ENCODE measurements at regions not wholly inside any gene's neighbourhood (a gene's known extent, or its start where the extent isn't known, plus 50 kb on each side); places are given as distances from the start of the nearest gene placed in this dataset.

DNA sequence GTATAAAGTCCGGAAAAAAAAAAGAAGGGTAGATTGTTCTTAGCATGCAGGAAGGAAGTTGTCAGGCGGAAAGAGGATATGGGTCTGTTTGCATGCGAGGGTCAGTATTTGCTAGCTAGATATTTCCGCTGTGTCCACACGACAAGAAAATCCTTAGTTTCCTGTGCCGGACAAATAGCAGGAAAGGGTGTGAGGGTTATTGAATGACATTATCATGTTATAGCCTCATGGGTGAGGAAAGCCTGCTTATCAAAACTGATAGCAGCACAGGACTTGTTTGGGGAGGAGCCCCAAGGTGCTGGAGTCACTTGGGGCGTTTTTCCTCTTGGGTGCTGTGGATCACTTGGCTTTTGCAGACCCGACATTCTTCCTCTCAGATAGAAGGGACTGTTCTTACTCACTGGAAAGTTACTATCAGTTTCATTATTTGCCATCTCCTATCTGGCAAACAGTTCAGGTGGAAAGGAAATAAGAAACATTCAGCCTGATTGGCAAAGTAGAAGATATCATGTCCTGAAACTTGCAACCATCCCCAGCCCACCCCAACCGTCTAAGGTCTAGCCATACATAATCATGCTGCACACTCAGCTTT, 127.2 kb upstream of the DPH6 start:
- TF ChIP-seq CTCF (IDR thresholded peaks at IDR 0.05) = no peak
- no peak for TF ChIP-seq POLR2A (IDR thresholded peaks at IDR 0.05)
- intact Hi-C loops (cut with DNase I; ENCODE audit: low total_unique reads) = no loop called here
- no peak overlapping the region for H3K4me3 ChIP-seq (ENCODE audit: low read depth, poor library complexity, severe bottlenecking)
- WGBS, 2 donors = 54 to 63% methylated on average over 9 of the region's 9 CpGs
- no peak for DNase-seq (ENCODE audit: low spot score in 2 of 2)

- intact Hi-C loops (cut with DNase I; ENCODE audit: low total_unique reads) = no loop called here
- TF ChIP-seq POLR2A (IDR thresholded peaks at IDR 0.05) (no peak), CTCF (IDR thresholded peaks at IDR 0.05) (no peak)
Measured at GRCh38 chr15:35674873-35675781, 129.2 kb upstream of the DPH6 start.

DNA sequence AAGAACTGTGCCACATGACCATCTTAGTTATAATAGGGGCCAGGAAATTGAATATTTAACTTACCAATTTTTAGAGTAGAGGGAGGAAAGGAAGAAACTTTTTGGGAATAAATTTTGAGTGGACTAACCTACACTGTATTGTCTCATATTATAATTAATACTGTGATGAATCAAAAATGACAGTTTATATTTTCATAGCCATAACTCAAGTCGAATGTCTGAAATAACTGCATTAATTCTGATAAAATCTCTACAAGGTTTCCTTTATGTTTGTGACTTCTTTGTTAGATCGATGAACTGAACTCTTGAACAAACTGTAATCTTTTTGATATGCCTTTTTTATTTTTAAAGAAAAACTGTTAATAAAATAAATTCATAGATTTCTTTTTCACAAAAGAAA, 132.8 kb upstream of the DPH6 start:
- 24 to 47% methylated on average over 2 of the region's 2 CpGs for WGBS, 2 donors
- TF ChIP-seq CTCF (IDR thresholded peaks at IDR 0.05) = no peak
- TF ChIP-seq POLR2A (IDR thresholded peaks at IDR 0.05) = no peak
- no peak for DNase-seq (ENCODE audit: low spot score in 2 of 2)
- intact Hi-C loops (cut with DNase I; ENCODE audit: low total_unique reads) = no loop called here
- H3K4me3 ChIP-seq (ENCODE audit: low read depth, poor library complexity, severe bottlenecking) = no peak overlapping the region

More at GRCh38 chr15:35674873-35675781, 129.2 kb upstream of the DPH6 start:
- H3K4me3 ChIP-seq (ENCODE audit: low read depth, poor library complexity, severe bottlenecking) = no peak overlapping the region
- WGBS, 2 donors = 53 to 62% methylated on average over 8 of the region's 8 CpGs
- DNase-seq (ENCODE audit: low spot score in 2 of 2) = no peak

DNA sequence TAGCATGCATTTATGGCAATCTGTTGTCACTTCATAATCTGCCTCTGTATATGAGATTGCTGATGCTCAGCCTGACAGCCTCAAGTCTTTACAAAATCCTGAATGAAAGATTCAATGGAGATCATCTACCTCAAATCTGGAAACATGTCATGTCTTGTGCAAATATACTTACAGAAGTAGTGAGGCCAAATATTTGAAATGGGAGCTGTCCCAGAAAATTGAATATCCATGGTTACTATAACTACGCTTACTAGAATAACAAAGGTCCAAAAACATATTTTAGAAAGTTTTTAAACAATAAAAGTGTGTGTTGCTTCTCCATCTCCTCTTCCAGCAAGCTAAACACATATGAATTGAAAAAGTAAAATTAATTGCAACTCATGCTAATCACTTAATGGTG, 133.2 kb upstream of the DPH6 start:
- 60 to 67% methylated on average over 1 of the region's 1 CpG for WGBS, 2 donors
- intact Hi-C loops (cut with DNase I; ENCODE audit: low total_unique reads) = no loop called here
- DNase-seq (ENCODE audit: low spot score in 2 of 2) = no peak
- TF ChIP-seq CTCF (IDR thresholded peaks at IDR 0.05) (no peak), POLR2A (IDR thresholded peaks at IDR 0.05) (no peak)
- H3K4me3 ChIP-seq (ENCODE audit: low read depth, poor library complexity, severe bottlenecking) = no peak overlapping the region

DNA sequence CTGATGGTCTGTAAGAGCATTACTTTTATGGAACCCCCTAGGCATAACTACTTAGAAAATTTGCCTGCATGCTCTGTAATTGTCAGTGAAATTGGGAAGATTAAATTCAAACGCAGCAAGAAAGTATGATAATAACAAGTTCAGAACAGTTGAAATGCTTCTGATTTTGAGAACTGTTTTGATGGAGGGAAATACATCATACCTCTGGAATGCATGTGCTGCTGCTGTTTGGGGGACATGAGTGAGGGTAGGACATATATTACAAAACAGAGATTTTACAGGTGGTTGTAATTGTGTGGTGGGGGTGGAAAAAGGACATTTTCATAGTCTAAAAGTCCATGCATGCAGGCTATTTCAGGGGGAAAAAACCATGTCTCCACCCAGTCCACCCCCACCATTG, 135.0 kb upstream of the DPH6 start:
- TF ChIP-seq POLR2A (IDR thresholded peaks at IDR 0.05) (no peak), CTCF (IDR thresholded peaks at IDR 0.05) (no peak)
- no peak overlapping the region for H3K4me3 ChIP-seq (ENCODE audit: low read depth, poor library complexity, severe bottlenecking)
- no peak for DNase-seq (ENCODE audit: low spot score in 2 of 2)
- 55% methylated on average over 1 of the region's 1 CpG for WGBS, 2 donors
- intact Hi-C loops (cut with DNase I; ENCODE audit: low total_unique reads) = no loop called here

Data from lower leg skin (tissue), 4 donors.